ENCODE measurements at regions not wholly inside any gene's neighbourhood (a gene's known extent, or its start where the extent isn't known, plus 50 kb on each side); places are given as distances from the start of the nearest gene placed in this dataset.

- no peak overlapping the region for H3K4me3 ChIP-seq (ENCODE audit: low read length in 3 of 3)
- no peaks in the 10 kb centered on the region for H3K27me3 ChIP-seq (ENCODE audit: control insufficient read depth, insufficient read depth, low read length)
- no peaks in the 10 kb centered on the region for H3K36me3 ChIP-seq (ENCODE audit: control insufficient read depth in 2 of 3, insufficient read depth in 3 of 3, low read length in 3 of 3)
- no peak overlapping the region for H3K9ac ChIP-seq (ENCODE audit: low read length in 3 of 3)
- H3K9me3 ChIP-seq (ENCODE audit: control insufficient read depth in 2 of 3, insufficient read depth in 1 of 3, low read length in 3 of 3): no peaks in the 10 kb centered on the region
- FAIRE-seq (no peak), DNase-seq (peak in 2 of 5 donors; percentile 44 to 53)
- peaks cover 0 to 4% (median 2%) of the 10 kb centered on the region in 3 donors for H3K4me1 ChIP-seq (ENCODE audit: control insufficient read depth in 2 of 3, insufficient read depth in 2 of 3, low read depth in 1 of 3, low read length in 3 of 3)
- intact Hi-C loops (cut with DNase I): no loop called here
- no peak overlapping the region for H3K27ac ChIP-seq (ENCODE audit: low read depth in 2 of 2, low read length in 2 of 2)
- no peak for TF ChIP-seq CTCF (IDR thresholded peaks at IDR 0.05; ENCODE audit: borderline replicate concordance, extremely low read depth, insufficient read depth)
Observed at GRCh38 chr2:36169843-36170242, 185.7 kb upstream of the CRIM1 start.

- Histone ChIP-seq H3K9me3 (ENCODE audit: control insufficient read depth in 2 of 3, insufficient read depth in 1 of 3, low read length in 3 of 3) (no peaks in the 10 kb centered on the region), H3K9ac (ENCODE audit: low read length in 3 of 3) (no peak overlapping the region), H3K27ac (ENCODE audit: low read depth in 2 of 2, low read length in 2 of 2) (no peak overlapping the region), H3K27me3 (ENCODE audit: control insufficient read depth, insufficient read depth, low read length) (no peaks in the 10 kb centered on the region), H3K36me3 (ENCODE audit: control insufficient read depth in 2 of 3, insufficient read depth in 3 of 3, low read length in 3 of 3) (no peaks in the 10 kb centered on the region), H3K4me1 (ENCODE audit: control insufficient read depth in 2 of 3, insufficient read depth in 2 of 3, low read depth in 1 of 3, low read length in 3 of 3) (peaks cover 0 to 4% (median 2%) of the 10 kb centered on the region in 3 donors), H3K4me3 (ENCODE audit: low read length in 3 of 3) (no peak overlapping the region)
- no peak for FAIRE-seq
- no peak for TF ChIP-seq CTCF (IDR thresholded peaks at IDR 0.05; ENCODE audit: borderline replicate concordance, extremely low read depth, insufficient read depth)
- DNase-seq: no peak
- intact Hi-C loops (cut with DNase I): no loop called here
Observed at GRCh38 chr2:36168115-36168514, 187.5 kb upstream of the CRIM1 start.

- H3K27ac ChIP-seq (ENCODE audit: low read depth in 2 of 2, low read length in 2 of 2): no peak overlapping the region
- no peaks in the 10 kb centered on the region for H3K36me3 ChIP-seq (ENCODE audit: control insufficient read depth in 2 of 3, insufficient read depth in 3 of 3, low read length in 3 of 3)
- no peak for TF ChIP-seq CTCF (IDR thresholded peaks at IDR 0.05; ENCODE audit: borderline replicate concordance, extremely low read depth, insufficient read depth)
- no peak overlapping the region for H3K4me3 ChIP-seq (ENCODE audit: low read length in 3 of 3)
- intact Hi-C loops (cut with DNase I): no loop called here
- FAIRE-seq (no peak), DNase-seq (no peak)
- H3K9ac ChIP-seq (ENCODE audit: low read length in 3 of 3): no peak overlapping the region
- no peaks in the 10 kb centered on the region for H3K27me3 ChIP-seq (ENCODE audit: control insufficient read depth, insufficient read depth, low read length)
- peaks cover 0 to 4% (median 2%) of the 10 kb centered on the region in 3 donors for H3K4me1 ChIP-seq (ENCODE audit: control insufficient read depth in 2 of 3, insufficient read depth in 2 of 3, low read depth in 1 of 3, low read length in 3 of 3)
- no peaks in the 10 kb centered on the region for H3K9me3 ChIP-seq (ENCODE audit: control insufficient read depth in 2 of 3, insufficient read depth in 1 of 3, low read length in 3 of 3)
Observed at GRCh38 chr2:36165132-36165531, 190.4 kb upstream of the CRIM1 start.

Data from kidney (tissue), 13 donors.